ENCODE measurements at regions not wholly inside any gene's neighbourhood (a gene's known extent, or its start where the extent isn't known, plus 50 kb on each side); places are given as distances from the start of the nearest gene placed in this dataset.
A peak's percentile ranks its signal among the peaks of the same experiment; 100 is the strongest.
"Not testable (repeated sequence)": the region's sequence is repeated elsewhere in the genome, so short reads cannot be mapped to it uniquely, and the experiment has no call there.

- no peak overlapping the region for H2BK12ac ChIP-seq (ENCODE audit: insufficient read length, low read depth, low read length)
- H3K27me3 ChIP-seq (ENCODE audit: insufficient read depth, low read length) = no peaks in the 10 kb centered on the region
- no peaks in the 10 kb centered on the region for H3K79me1 ChIP-seq (ENCODE audit: insufficient read depth, low read depth, low read length, poor library complexity, severe bottlenecking)
- no peak overlapping the region for H4K5ac ChIP-seq (ENCODE audit: insufficient read length, low read depth, low read length)
- TF ChIP-seq, protein P1, sequence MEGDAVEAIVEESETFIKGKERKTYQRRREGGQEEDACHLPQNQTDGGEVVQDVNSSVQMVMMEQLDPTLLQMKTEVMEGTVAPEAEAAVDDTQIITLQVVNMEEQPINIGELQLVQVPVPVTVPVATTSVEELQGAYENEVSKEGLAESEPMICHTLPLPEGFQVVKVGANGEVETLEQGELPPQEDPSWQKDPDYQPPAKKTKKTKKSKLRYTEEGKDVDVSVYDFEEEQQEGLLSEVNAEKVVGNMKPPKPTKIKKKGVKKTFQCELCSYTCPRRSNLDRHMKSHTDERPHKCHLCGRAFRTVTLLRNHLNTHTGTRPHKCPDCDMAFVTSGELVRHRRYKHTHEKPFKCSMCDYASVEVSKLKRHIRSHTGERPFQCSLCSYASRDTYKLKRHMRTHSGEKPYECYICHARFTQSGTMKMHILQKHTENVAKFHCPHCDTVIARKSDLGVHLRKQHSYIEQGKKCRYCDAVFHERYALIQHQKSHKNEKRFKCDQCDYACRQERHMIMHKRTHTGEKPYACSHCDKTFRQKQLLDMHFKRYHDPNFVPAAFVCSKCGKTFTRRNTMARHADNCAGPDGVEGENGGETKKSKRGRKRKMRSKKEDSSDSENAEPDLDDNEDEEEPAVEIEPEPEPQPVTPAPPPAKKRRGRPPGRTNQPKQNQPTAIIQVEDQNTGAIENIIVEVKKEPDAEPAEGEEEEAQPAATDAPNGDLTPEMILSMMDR (conservative IDR thresholded peaks at IDR 0.05) = no peak
- H3K4me1 Mint-ChIP-seq = peaks cover 19 to 21% of the 10 kb centered on the region in 2 experiments
- no peak overlapping the region for H3K4ac ChIP-seq (ENCODE audit: low read depth, low read length)
- H3T11ph ChIP-seq (ENCODE audit: low read length) = no peak overlapping the region
- H4K8ac ChIP-seq (replicated peaks; ENCODE audit: insufficient read length, low read depth, low read length) = no peak overlapping the region
- H3K27me3 Mint-ChIP-seq (ENCODE audit: low read depth) = no peaks in the 10 kb centered on the region
- H2AK5ac ChIP-seq (ENCODE audit: insufficient read length, low read length) = no peak overlapping the region
- H3K79me2 ChIP-seq (ENCODE audit: insufficient read depth, low read length) = no peaks in the 10 kb centered on the region
- no peak overlapping the region for H2AFZ ChIP-seq (ENCODE audit: low read length)
- no peak overlapping the region for H3K9ac ChIP-seq (ENCODE audit: extremely low read depth, insufficient read length, low read length)
- H3K23ac ChIP-seq (ENCODE audit: insufficient read length, low read depth, low read length) = no peak overlapping the region
- H3K9me3 ChIP-seq (ENCODE audit: control insufficient read depth, low read depth, low read length) = no peaks in the 10 kb centered on the region
- no peak overlapping the region for H4K91ac ChIP-seq (ENCODE audit: insufficient read length, low read depth, low read length)
- H3K27ac Mint-ChIP-seq = no peak overlapping the region
- no peak for DNase-seq
- H3K14ac ChIP-seq (ENCODE audit: insufficient read depth, low read length) = no peak overlapping the region
- no peak overlapping the region for H2BK15ac ChIP-seq (ENCODE audit: low read depth, low read length)
- H3K27ac ChIP-seq (ENCODE audit: insufficient read length, low read depth, low read length) = no peak overlapping the region
- no peaks in the 10 kb centered on the region for H3K23me2 ChIP-seq (ENCODE audit: insufficient read length, low read depth, low read length, poor library complexity, severe bottlenecking)
- WGBS (ENCODE audit: extremely low coverage, insufficient read length, low lambda C conversion rate) = no CpG with 5 or more reads among the region's 7 CpGs
- no peak overlapping the region for H2BK120ac ChIP-seq (ENCODE audit: low read depth, low read length, poor library complexity, severe bottlenecking)
- no peak overlapping the region for H2BK5ac ChIP-seq (ENCODE audit: insufficient read length, low read length)
- H3K9me3 Mint-ChIP-seq = no peaks in the 10 kb centered on the region
- H3K18ac ChIP-seq (ENCODE audit: insufficient read length, low read depth, low read length) = no peak overlapping the region
- no peak overlapping the region for H3K4me2 ChIP-seq (ENCODE audit: insufficient read depth, insufficient read length, low read length)
- H3K56ac ChIP-seq (ENCODE audit: insufficient read length, low read depth, low read length) = no peak overlapping the region
- H3K4me3 Mint-ChIP-seq = no peak overlapping the region
- no peak overlapping the region for H2BK20ac ChIP-seq (ENCODE audit: low read depth, low read length, poor library complexity, severe bottlenecking)
- no peaks in the 10 kb centered on the region for H3K4me1 ChIP-seq (ENCODE audit: insufficient read depth, low read length)
- no peaks in the 10 kb centered on the region for H3K36me3 Mint-ChIP-seq (ENCODE audit: insufficient read depth in 1 of 3, low read depth in 3 of 3)
- no peaks in the 10 kb centered on the region for H4K20me1 ChIP-seq (ENCODE audit: control insufficient read depth, insufficient read depth, insufficient read length)
Measured at GRCh38 chr21:29434081-29434480, 135.4 kb downstream of the BACH1 start.

DNA sequence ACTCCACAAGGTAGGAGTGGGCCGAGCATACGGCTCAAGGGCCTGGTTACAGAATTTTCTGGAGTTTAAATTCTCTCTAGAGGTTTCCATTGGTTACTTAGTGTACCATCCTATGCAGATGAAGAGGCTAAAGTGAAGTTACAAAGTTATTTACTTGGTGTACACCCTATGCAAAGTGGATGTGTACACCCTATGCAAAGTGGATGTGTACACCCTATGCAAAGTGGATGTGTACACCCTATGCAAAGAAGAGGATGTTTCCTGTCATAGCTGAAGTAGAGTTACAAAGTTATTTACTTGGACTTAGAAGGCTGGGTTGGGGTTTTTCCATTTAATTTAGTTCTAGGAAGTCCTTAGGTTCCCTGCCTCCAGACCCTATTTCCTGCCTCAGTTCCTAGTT lies 136.3 kb downstream of the BACH1 start:
- H3K4me1 ChIP-seq (ENCODE audit: insufficient read depth, low read length); H4K20me1 ChIP-seq (ENCODE audit: control insufficient read depth, insufficient read depth, insufficient read length); H3K56ac ChIP-seq (ENCODE audit: insufficient read length, low read depth, low read length); H2BK5ac ChIP-seq (ENCODE audit: insufficient read length, low read length); H3K27me3 Mint-ChIP-seq (ENCODE audit: low read depth); H2BK120ac ChIP-seq (ENCODE audit: low read depth, low read length, poor library complexity, severe bottlenecking); H3K79me2 ChIP-seq (ENCODE audit: insufficient read depth, low read length); H2BK12ac ChIP-seq (ENCODE audit: insufficient read length, low read depth, low read length); H3T11ph ChIP-seq (ENCODE audit: low read length); H2BK15ac ChIP-seq (ENCODE audit: low read depth, low read length); H3K9me3 Mint-ChIP-seq; H2AK5ac ChIP-seq (ENCODE audit: insufficient read length, low read length); H3K9me3 ChIP-seq (ENCODE audit: control insufficient read depth, low read depth, low read length); H3K23me2 ChIP-seq (ENCODE audit: insufficient read length, low read depth, low read length, poor library complexity, severe bottlenecking); H4K91ac ChIP-seq (ENCODE audit: insufficient read length, low read depth, low read length); H3K18ac ChIP-seq (ENCODE audit: insufficient read length, low read depth, low read length); H4K8ac ChIP-seq (replicated peaks; ENCODE audit: insufficient read length, low read depth, low read length); H3K4ac ChIP-seq (ENCODE audit: low read depth, low read length); H2AFZ ChIP-seq (ENCODE audit: low read length); H3K9ac ChIP-seq (ENCODE audit: extremely low read depth, insufficient read length, low read length); H2BK20ac ChIP-seq (ENCODE audit: low read depth, low read length, poor library complexity, severe bottlenecking); H3K27ac ChIP-seq (ENCODE audit: insufficient read length, low read depth, low read length); H3K23ac ChIP-seq (ENCODE audit: insufficient read length, low read depth, low read length); H3K27me3 ChIP-seq (ENCODE audit: insufficient read depth, low read length); H3K36me3 Mint-ChIP-seq (ENCODE audit: insufficient read depth in 1 of 3, low read depth in 3 of 3); H3K14ac ChIP-seq (ENCODE audit: insufficient read depth, low read length); H3K79me1 ChIP-seq (ENCODE audit: insufficient read depth, low read depth, low read length, poor library complexity, severe bottlenecking); H3K4me2 ChIP-seq (ENCODE audit: insufficient read depth, insufficient read length, low read length); H4K5ac ChIP-seq (ENCODE audit: insufficient read length, low read depth, low read length); DNase-seq; H3K4me3 Mint-ChIP-seq: not testable (repeated sequence)
- peaks cover 19 to 21% of the 10 kb centered on the region in 2 experiments for H3K4me1 Mint-ChIP-seq
- 0 out of 7 replicates have a peak overlapping the region, but pooled peaks of 1 of the 3 experiments have one; percentile 40 for H3K27ac Mint-ChIP-seq
- WGBS (ENCODE audit: extremely low coverage, insufficient read length, low lambda C conversion rate) = no CpG with 5 or more reads among the region's 2 CpGs
